Stimulated activated naive CD8-positive, alpha-beta T cell treated with anti-CD3 and anti-CD28 coated beads, Interleukin-15, amount 100 ng/mL, for 72 hours (primary cell): ENCODE measurements at regions not wholly inside any gene's neighbourhood (a gene's known extent, or its start where the extent isn't known, plus 50 kb on each side); places are given as distances from the start of the nearest gene placed in this dataset.

Experiments used
- ATAC-seq: fragments of 150-1000 bp; cut with Tn5 transposase; 2 replicates; pipeline ENCODE4 v1.10.0; 2021; ENCODE audit warnings: mild to moderate bottlenecking, moderate library complexity
- DNase-seq, 2 donors: peaks; one replicate each; pipeline ENCODE4 v3.0.0; 2021 to 2022
- H3K27ac Mint-ChIP-seq, 2 donors: one replicate each; pipeline ENCODE4 v1.8.0; 2022; ENCODE audit warnings: mild to moderate bottlenecking in 2 of 2, mixed read lengths in 2 of 2, moderate library complexity in 2 of 2
- H3K27me3 Mint-ChIP-seq: one replicate; pipeline ENCODE4 v1.8.0; 2022; ENCODE audit warnings: mixed read lengths
- H3K4me1 Mint-ChIP-seq: one replicate; pipeline ENCODE4 v1.8.0; 2022; ENCODE audit warnings: mild to moderate bottlenecking, mixed read lengths
- H3K4me3 Mint-ChIP-seq, 2 donors: one replicate each; pipeline ENCODE4 v1.8.0; 2022; ENCODE audit warnings: mild to moderate bottlenecking in 2 of 2, mixed read lengths in 2 of 2, moderate library complexity in 1 of 2
- H3K9me3 Mint-ChIP-seq, 2 donors: one replicate each; pipeline ENCODE4 v1.8.0; 2022; ENCODE audit warnings: mixed read lengths in 2 of 2

DNA sequence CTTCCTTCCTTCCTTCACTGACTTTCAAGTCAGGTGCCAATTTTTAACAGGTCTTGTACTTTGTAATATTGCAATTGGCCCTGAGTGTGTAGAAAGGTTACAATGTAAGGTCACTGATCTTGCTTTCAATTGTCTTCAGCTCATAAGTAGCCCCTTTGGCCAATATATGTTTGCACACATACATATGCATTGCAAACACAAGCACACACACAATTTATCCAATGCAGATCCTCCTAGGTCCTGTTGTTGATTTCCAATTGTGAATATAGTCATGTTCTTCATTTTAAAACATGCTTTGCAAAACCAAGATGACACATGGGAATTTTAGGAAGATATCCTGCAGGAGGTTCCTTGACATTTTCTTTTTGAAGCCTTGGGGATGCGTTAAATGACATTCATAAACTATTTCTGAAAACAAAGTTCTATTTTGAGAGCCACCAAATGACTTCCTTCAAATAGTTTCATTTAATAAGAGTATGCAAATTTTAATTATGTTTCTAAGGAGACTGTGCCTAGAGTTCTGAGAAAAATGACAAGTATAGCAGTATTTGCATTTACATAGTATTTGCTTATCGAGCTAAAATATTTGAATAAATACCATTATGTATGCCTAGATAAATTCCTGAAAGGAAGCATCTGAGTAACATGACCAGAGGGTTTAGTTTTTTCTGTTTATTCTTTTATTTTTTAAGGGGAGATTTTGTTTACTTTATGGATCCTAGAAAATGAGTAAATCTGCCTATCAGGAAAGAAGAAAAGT, 117.1 kb upstream of the TMEFF2 start:
- H3K27me3 Mint-ChIP-seq: no peaks in the 10 kb centered on the region
- no peak for ATAC-seq
- H3K4me1 Mint-ChIP-seq: no peaks in the 10 kb centered on the region
- no peak overlapping the region for H3K27ac Mint-ChIP-seq
- no peaks in the 10 kb centered on the region for H3K9me3 Mint-ChIP-seq
- no peak overlapping the region for H3K4me3 Mint-ChIP-seq
- DNase-seq: no peak

DNA sequence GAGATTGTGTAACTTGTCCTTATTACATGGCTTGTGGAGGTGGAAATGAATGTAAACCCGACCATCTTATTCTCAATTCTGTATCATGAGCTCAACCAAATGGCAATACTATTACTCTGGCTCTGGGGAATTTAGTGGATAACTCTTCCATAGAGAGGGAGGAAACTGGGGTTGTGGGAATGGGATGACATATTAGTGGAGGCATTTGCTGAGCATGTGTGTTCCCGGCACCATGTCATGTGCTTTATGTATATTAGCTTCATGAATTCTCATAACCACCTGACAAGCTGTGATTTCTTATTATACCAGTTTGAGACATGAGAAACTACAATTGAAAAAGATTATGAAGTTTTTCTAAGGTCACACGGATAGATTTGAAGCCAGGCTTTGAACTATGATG, 112.8 kb upstream of the TMEFF2 start:
- no peak for DNase-seq
- Mint-ChIP-seq H3K27me3 (no peaks in the 10 kb centered on the region), H3K4me3 (no peak overlapping the region), H3K9me3 (no peaks in the 10 kb centered on the region), H3K27ac (no peak overlapping the region), H3K4me1 (no peaks in the 10 kb centered on the region)
- ATAC-seq: no peak

DNA sequence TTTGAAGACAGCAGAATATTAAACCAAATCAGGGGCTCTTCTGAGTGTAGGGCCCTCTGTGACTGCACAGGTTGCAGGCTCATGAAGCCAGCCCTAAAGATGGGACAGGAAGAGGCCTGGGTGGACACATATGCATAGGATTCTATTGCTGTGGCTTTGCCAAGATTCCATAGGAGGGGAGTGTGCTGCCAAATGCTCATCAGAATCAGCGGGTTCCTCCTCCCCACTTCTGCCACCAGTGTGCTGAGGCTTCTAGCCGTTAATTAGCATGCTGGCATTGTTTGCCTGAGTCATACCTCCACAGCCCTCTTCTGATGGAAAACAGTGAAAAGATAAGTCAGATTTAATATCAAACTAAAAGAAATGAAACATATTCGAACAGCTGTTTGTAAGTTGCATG, 103.9 kb upstream of the TMEFF2 start:
- DNase-seq (no peak), ATAC-seq (no peak)
- Mint-ChIP-seq H3K4me1 (no peaks in the 10 kb centered on the region), H3K27ac (no peak overlapping the region), H3K27me3 (no peaks in the 10 kb centered on the region), H3K4me3 (no peak overlapping the region), H3K9me3 (no peaks in the 10 kb centered on the region)

DNA sequence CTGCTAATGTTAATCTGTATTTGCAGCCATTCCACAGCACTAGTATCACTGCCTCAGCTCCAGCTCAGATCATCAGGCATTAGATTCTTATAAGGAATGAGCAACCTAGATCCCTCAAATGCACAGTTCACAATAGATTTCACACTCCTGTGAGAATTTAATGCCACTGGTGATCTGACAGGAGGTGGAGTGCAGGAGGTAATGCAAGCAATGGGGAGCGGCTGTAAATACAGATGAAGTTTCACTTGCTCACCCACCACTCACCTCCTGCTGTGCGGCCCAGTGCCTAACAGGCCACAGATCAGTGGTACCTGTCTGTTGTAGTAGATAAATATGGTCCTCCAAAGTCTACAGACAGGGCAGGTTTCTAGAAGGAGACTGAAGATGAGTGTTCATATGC, 97.7 kb upstream of the TMEFF2 start:
- no peak for ATAC-seq
- no peaks in the 10 kb centered on the region for H3K4me1 Mint-ChIP-seq

DNA sequence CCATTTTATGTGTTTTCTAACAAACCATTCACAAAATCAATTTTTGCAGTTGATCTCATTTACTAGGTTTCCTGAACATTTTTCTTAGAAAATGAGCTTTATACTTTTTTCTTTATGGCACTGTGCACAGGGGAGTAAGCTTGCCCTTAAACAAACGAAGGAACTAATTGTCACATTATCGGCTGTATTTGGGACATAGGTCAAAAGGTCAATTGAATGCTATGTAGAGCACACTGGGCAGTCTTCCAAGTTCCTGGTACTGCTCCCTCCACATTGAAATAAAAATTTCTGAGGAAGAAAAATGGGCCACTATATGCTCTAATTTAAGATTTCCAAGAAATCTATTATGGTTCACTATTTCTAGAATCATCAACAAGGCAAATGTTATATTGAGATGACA, 93.6 kb upstream of the TMEFF2 start:
- no peak for ATAC-seq
- DNase-seq: no peak
- H3K4me1 Mint-ChIP-seq: no peaks in the 10 kb centered on the region
- H3K4me3 Mint-ChIP-seq: no peak overlapping the region
- H3K27ac Mint-ChIP-seq: no peak overlapping the region
- H3K9me3 Mint-ChIP-seq: no peaks in the 10 kb centered on the region
- H3K27me3 Mint-ChIP-seq: no peaks in the 10 kb centered on the region

More for the DNA sequence above, 97.7 kb upstream of the TMEFF2 start:
- Mint-ChIP-seq H3K27me3 (no peaks in the 10 kb centered on the region), H3K4me3 (no peak overlapping the region), H3K27ac (no peak overlapping the region), H3K9me3 (no peaks in the 10 kb centered on the region)
- no peak for DNase-seq

DNA sequence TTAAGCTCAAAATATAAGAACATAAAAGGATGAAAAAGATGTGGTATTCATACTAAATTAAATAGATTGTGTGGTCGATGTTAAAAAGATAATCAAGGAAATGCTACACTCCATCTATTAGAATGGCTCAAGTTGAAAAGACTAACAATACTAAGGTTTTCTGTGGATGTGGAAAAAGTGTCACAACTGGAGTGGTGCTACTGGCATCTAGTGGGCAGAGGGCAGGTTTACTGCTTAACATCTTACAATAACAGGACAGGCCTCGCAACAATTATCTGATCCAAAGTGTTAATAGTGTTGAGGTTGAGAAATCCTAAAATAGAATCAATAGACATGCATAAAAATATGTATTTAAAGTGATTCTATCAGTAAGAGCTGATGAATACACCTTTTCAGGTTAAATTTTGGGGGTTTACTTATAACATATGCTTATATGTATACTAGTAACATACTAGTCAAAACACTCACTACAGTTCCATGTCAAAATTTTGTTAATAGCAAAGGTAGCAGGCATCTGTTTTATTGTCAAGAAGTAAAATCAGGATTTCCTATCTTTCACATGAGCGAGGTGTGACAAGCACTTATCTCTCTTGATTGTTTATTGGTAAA, 91.5 kb upstream of the TMEFF2 start:
- Mint-ChIP-seq H3K4me3 (no peak overlapping the region), H3K27ac (no peak overlapping the region), H3K4me1 (no peaks in the 10 kb centered on the region), H3K9me3 (no peaks in the 10 kb centered on the region), H3K27me3 (no peaks in the 10 kb centered on the region)
- ATAC-seq: no peak
- no peak for DNase-seq

DNA sequence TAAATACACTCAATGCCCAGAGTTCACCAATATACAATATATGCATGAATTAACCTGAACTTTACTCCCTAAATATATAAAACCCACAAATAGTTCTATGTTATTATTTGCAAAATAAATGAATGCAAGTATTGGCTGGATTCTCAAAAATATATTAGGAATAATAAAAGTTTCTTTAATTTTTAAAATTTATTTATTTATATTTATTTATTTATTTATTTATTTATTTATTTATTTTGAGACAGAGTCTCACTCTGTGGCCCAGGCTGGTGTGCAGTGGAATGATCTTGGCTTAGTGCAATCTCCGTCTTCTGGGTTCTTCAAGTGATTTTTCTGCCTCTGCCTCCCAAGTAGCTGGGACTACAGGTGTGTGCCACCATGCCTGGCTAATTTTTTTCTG, 88.7 kb upstream of the TMEFF2 start:
- no peak overlapping the region for H3K4me3 Mint-ChIP-seq
- H3K4me1 Mint-ChIP-seq: no peaks in the 10 kb centered on the region
- H3K27ac Mint-ChIP-seq: no peak overlapping the region
- H3K27me3 Mint-ChIP-seq: no peaks in the 10 kb centered on the region
- H3K9me3 Mint-ChIP-seq: no peaks in the 10 kb centered on the region
- ATAC-seq: no peak
- DNase-seq: no peak

DNA sequence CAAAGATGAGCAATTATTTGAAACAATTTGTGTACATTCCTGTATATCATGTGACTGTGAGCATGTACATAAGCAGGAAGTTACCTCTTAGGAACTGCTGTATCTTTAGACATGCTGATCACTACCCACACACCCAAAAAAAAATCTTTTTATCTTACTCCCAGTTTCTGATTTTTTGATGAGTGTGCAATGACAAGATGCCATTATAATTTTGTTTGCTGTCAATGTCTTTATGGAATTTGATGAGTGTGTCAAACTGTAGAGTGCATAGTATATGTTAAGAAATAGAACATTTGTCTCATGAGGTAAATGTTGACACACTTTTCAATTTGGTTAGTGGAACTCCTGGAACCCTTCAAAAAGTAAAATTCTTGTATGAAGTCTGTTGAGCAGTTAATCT, 84.0 kb upstream of the TMEFF2 start:
- DNase-seq (no peak), ATAC-seq (no peak)
- H3K4me1 Mint-ChIP-seq: no peaks in the 10 kb centered on the region
- H3K4me3 Mint-ChIP-seq: no peak overlapping the region
- no peak overlapping the region for H3K27ac Mint-ChIP-seq
- no peaks in the 10 kb centered on the region for H3K27me3 Mint-ChIP-seq
- peaks cover 6% of the 10 kb centered on the region in 2 donors for H3K9me3 Mint-ChIP-seq

DNA sequence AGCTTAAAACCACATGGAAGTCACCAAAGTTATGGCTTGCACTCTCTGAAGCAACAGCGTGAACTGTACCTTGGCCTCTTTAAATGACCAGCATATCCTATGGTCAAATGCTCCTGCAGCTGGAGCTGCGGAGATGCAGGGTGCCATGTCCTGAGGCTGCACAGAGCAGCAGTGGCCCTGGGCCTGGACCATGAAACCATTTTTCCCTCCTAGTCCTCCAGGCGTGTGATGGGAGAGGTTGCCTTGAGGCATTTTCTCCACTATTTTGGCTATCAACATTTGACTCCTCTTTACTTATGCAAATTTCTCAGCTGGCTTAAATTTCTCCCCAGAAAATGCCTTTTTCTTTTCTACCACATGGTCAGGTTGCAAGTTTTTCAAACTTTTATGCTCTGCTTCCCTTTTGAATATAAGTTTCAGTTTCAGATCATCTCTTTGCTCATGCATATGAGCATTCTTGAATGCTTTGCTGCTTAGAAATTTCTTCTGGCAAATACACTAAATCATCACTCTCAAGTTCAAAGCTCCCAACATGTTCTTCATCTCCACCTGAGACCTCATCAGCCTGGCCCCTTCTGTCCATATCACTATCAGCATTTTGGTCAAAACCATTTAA, 82.9 kb upstream of the TMEFF2 start:
- Mint-ChIP-seq H3K9me3 (peaks cover 6% of the 10 kb centered on the region in 2 donors), H3K27me3 (no peaks in the 10 kb centered on the region), H3K4me1 (no peaks in the 10 kb centered on the region), H3K4me3 (no peak overlapping the region), H3K27ac (no peak overlapping the region)
- ATAC-seq (no peak), DNase-seq (no peak)

DNA sequence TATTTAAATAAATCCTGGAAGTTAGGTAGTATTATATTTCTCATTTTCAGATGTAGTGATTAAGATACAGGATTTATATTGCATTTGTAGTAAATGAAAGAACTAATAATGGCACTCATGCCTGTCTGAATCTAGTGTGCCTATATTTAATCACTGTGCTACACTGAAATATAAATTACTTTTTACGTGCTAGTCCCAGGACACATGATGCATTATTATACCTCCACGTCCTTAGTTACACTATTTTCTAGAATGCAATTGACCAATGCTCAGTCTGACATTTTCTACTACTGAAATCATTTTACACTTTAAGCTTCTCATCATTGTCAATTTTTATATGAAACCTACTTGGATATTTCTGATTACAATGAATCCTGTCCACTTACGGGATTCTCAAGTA, 80.9 kb upstream of the TMEFF2 start:
- DNase-seq (no peak), ATAC-seq (no peak)
- Mint-ChIP-seq H3K9me3 (peaks cover 6% of the 10 kb centered on the region in 2 donors), H3K27me3 (no peaks in the 10 kb centered on the region), H3K27ac (no peak overlapping the region), H3K4me1 (no peaks in the 10 kb centered on the region), H3K4me3 (no peak overlapping the region)

DNA sequence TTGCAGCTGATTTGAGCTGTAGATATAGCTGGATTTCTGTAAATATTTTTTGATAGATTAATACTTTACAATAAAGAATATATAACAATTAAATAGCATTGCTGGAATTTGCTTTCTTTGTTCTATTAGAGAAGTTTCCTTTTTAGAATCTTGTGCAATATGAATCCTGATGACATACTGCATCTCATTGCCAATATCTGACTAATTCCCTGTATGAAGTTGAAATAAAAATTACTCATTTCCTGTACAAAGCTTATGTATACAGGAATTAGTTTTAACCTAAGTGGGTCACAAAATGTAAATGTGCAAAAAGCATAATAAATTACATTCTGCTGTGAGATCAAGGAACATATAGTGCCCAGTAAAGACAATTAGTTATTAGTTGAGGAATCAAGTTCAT, 72.8 kb upstream of the TMEFF2 start:
- H3K4me1 Mint-ChIP-seq: no peaks in the 10 kb centered on the region

DNA sequence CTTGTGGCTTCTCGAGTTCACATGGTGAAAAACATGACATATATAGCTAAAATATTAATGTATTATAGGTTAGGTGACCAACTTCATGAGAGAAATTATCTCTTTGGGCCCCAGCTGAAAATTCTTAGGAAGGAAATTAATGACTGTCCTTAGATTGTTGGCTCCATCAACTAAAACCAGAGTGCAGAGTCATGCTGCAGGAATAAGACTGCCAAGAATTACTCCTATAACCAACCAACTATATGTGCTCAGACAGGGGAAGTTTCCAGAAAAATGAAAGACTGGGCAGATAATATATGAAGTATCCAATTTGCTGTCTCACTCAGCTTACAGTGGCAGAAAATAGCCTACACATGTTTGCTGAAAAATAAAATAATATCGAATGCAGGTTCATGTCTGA, 71.0 kb upstream of the TMEFF2 start:
- no peak overlapping the region for H3K4me3 Mint-ChIP-seq
- H3K4me1 Mint-ChIP-seq: no peaks in the 10 kb centered on the region
- no peak overlapping the region for H3K27ac Mint-ChIP-seq
- DNase-seq: no peak
- no peak for ATAC-seq
- no peaks in the 10 kb centered on the region for H3K27me3 Mint-ChIP-seq
- no peaks in the 10 kb centered on the region for H3K9me3 Mint-ChIP-seq

More for the DNA sequence above, 72.8 kb upstream of the TMEFF2 start:
- no peak overlapping the region for H3K4me3 Mint-ChIP-seq
- no peak overlapping the region for H3K27ac Mint-ChIP-seq
- H3K9me3 Mint-ChIP-seq: no peaks in the 10 kb centered on the region
- no peak for ATAC-seq
- no peaks in the 10 kb centered on the region for H3K27me3 Mint-ChIP-seq
- no peak for DNase-seq

DNA sequence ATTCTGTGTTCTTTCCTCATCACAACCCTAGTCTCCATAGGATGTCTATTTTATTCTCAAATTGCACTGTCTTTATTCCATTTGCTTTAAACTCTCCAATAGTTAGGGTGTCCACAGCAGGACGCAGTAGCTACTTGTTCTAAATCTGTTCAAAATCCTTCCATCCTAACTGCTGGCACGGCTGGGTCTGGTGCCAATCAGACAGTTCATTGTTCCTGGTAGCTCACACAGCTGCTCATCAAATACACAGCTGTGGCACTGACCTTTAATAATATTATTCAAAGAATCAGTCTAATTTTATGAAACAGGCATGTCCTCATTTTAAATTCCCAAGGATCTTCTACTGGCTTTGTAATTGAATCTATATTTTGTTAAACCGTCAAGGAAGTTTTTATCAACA, 59.7 kb upstream of the TMEFF2 start:
- DNase-seq (no peak), ATAC-seq (no peak)
- H3K4me3 Mint-ChIP-seq: no peak overlapping the region
- no peaks in the 10 kb centered on the region for H3K27me3 Mint-ChIP-seq
- no peak overlapping the region for H3K27ac Mint-ChIP-seq
- no peaks in the 10 kb centered on the region for H3K4me1 Mint-ChIP-seq
- no peaks in the 10 kb centered on the region for H3K9me3 Mint-ChIP-seq

DNA sequence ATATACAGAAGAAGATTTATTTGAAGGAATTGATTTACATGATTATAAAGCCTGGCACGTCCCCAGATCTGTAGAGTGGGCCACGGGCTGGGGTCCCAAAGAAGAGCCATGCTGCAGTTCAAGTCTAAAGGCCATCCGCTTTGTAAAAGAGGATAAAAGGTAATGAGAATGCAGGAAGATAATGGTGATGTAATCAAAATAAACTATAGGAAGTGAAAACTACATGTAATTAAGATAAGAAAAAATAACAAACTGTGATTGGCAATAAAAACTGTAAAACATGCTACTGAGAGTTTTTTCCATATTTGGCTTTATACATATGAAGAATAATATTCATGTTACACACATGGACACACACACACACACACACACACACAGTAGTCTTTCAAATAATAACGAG, 59.0 kb upstream of the TMEFF2 start:
- Mint-ChIP-seq H3K9me3 (no peaks in the 10 kb centered on the region), H3K27me3 (no peaks in the 10 kb centered on the region), H3K27ac (no peak overlapping the region), H3K4me1 (no peaks in the 10 kb centered on the region), H3K4me3 (no peak overlapping the region)
- ATAC-seq (no peak), DNase-seq (no peak)

DNA sequence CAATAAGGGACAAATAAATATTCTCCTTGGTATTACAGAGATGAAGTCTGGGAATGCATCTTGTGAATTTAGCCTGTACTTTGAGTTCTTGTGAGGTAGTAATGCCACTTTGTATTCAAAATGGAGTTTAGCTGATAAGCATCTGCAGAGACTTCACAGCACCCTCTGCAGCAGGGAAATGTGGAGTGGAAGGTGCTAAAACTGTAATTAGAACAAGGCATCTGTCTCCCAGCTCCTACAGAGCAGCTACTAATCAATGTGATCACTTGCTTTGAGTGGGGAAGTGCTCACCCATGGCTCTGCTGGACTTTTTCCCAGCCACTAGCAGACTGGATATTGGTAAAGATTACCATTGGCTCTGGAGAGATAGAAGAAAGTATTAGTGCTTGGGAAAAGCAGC, 56.2 kb upstream of the TMEFF2 start:
- Mint-ChIP-seq H3K4me1 (no peaks in the 10 kb centered on the region), H3K9me3 (no peaks in the 10 kb centered on the region), H3K27me3 (no peaks in the 10 kb centered on the region), H3K4me3 (no peak overlapping the region), H3K27ac (no peak overlapping the region)
- DNase-seq (no peak), ATAC-seq (no peak)

DNA sequence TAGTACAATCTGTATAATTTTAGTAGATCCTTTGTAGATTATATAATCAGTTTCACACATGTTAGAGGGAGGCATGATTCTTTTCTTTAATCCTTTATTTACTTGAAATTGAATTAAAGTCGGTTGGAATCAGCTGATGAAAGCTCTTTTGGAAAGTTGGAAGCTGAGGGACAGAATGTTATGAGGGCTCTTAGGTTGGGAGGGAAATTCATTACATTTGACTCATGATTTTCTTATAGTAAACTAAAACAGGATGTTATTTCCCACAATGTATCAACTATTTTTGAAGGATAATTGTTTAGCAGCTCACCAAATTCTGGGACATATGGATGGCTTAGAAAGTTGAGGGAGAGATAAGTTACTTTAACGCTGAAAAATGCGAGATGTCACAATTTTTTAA, 52.7 kb upstream of the TMEFF2 start:
- Mint-ChIP-seq H3K4me3 (no peak overlapping the region), H3K9me3 (no peaks in the 10 kb centered on the region), H3K4me1 (no peaks in the 10 kb centered on the region), H3K27me3 (no peaks in the 10 kb centered on the region), H3K27ac (no peak overlapping the region)
- DNase-seq: no peak
- no peak for ATAC-seq
